Caki2 (cell line): ENCODE measurements at regions not wholly inside any gene's neighbourhood (a gene's known extent, or its start where the extent isn't known, plus 50 kb on each side); places are given as distances from the start of the nearest gene placed in this dataset.
"Not testable (repeated sequence)": the region's sequence is repeated elsewhere in the genome, so short reads cannot be mapped to it uniquely, and the experiment has no call there.

Experiments
- DNase-seq: peaks from one replicate; pipeline ENCODE4 v3.0.0-alpha.2; 2015; ENCODE audit warnings: low read depth
- in situ Hi-C: cut with HindIII; loops from 2 replicates; pipeline ENCODE4 v1.10.0; 2016; ENCODE audit warnings: low sequenced_read_pairs, low pct_unique_long_range_greater_than_20kb, mixed read lengths

- in situ Hi-C loops = not testable (repeated sequence)
Measured at GRCh38 chr21:9796293-9796692, 725.1 kb upstream of the TPTE start.

GRCh38 chr21:9807675-9808074 is 713.7 kb upstream of the TPTE start:
- DNase-seq, in situ Hi-C loops: not testable (repeated sequence)

More at GRCh38 chr21:9796293-9796692, 725.1 kb upstream of the TPTE start:
- DNase-seq = not testable (repeated sequence)

GRCh38 chr21:9811223-9812004 is 710.0 kb upstream of the TPTE start:
- in situ Hi-C loops, DNase-seq: not testable (repeated sequence)

- DNase-seq, in situ Hi-C loops: not testable (repeated sequence)
Measured at GRCh38 chr21:9812507-9812906, 708.9 kb upstream of the TPTE start.

GRCh38 chr21:9813894-9814814 is 707.2 kb upstream of the TPTE start:
- DNase-seq, in situ Hi-C loops: not testable (repeated sequence)

- in situ Hi-C loops, DNase-seq: not testable (repeated sequence)
Measured at GRCh38 chr21:9815181-9815789, 706.1 kb upstream of the TPTE start.

- in situ Hi-C loops, DNase-seq: not testable (repeated sequence)
Measured at GRCh38 chr21:9816734-9817334, 704.5 kb upstream of the TPTE start.

- in situ Hi-C loops = not testable (repeated sequence)
Measured at GRCh38 chr21:9817841-9818441, 703.4 kb upstream of the TPTE start.

GRCh38 chr21:9819549-9820192 is 701.7 kb upstream of the TPTE start:
- DNase-seq, in situ Hi-C loops: not testable (repeated sequence)

More at GRCh38 chr21:9817841-9818441, 703.4 kb upstream of the TPTE start:
- DNase-seq = not testable (repeated sequence)

- DNase-seq, in situ Hi-C loops: not testable (repeated sequence)
Measured at GRCh38 chr21:9820579-9820978, 700.8 kb upstream of the TPTE start.

GRCh38 chr21:9821472-9821871 is 699.9 kb upstream of the TPTE start:
- DNase-seq, in situ Hi-C loops: not testable (repeated sequence)

- in situ Hi-C loops, DNase-seq: not testable (repeated sequence)
Measured at GRCh38 chr21:9822093-9822820, 699.1 kb upstream of the TPTE start.

- in situ Hi-C loops = not testable (repeated sequence)
Measured at GRCh38 chr21:9823197-9824157, 697.9 kb upstream of the TPTE start.

GRCh38 chr21:9830801-9831200 is 690.6 kb upstream of the TPTE start:
- DNase-seq, in situ Hi-C loops: not testable (repeated sequence)

More at GRCh38 chr21:9823197-9824157, 697.9 kb upstream of the TPTE start:
- not testable (repeated sequence) for DNase-seq

- in situ Hi-C loops, DNase-seq: not testable (repeated sequence)
Measured at GRCh38 chr21:9832751-9833150, 688.6 kb upstream of the TPTE start.
